Ovary (tissue), 7 donors: ENCODE measurements at regions not wholly inside any gene's neighbourhood (a gene's known extent, or its start where the extent isn't known, plus 50 kb on each side); places are given as distances from the start of the nearest gene placed in this dataset.

Experiments
- DNase-seq, 5 donors: peaks; one replicate each; pipeline ENCODE4 v3.0.0-alpha.2; 2019 to 2020
- H3K27ac ChIP-seq, 2 donors: fragments of 200-600 bp; one replicate each; pipeline versions ENCODE4 v1.5.1 to v1.8.0; 2019 to 2022
- H3K27me3 ChIP-seq: fragments of 200-600 bp; one replicate; pipeline ENCODE4 v1.8.0; 2022
- H3K36me3 ChIP-seq: fragments of 200-600 bp; sonication (generic); one replicate; pipeline ENCODE4 v1.5.1; 2019
- H3K4me1 ChIP-seq: one replicate; pipeline ENCODE4 v1.8.1; 2013; ENCODE audit warnings: mild to moderate bottlenecking, moderate library complexity; ENCODE audit not compliant: insufficient read depth
- H3K4me3 ChIP-seq: fragments of 200-600 bp; sonication (generic); one replicate; pipeline ENCODE4 v1.5.1; 2017
- H3K9me3 ChIP-seq, 2 donors: fragments of 200-600 bp in 1 of 2; sonication (generic) in 1 of 2; one replicate each; pipeline versions ENCODE4 v1.5.1 to v1.8.1; 2013 to 2019; ENCODE audit warnings: mild to moderate bottlenecking in 1 of 2, moderate library complexity in 1 of 2
- CTCF ChIP-seq, 3 donors: fragments of 450-650 bp in 2 of 3; fragments of 200-600 bp in 1 of 3; IDR thresholded peaks; one replicate each; pipeline versions ENCODE4 v1.5.1 to v1.8.0; 2016 to 2022; ENCODE audit warnings: antibody characterized with exemption in 3 of 3, mild to moderate bottlenecking in 1 of 3
- EP300 ChIP-seq: sonication (generic); formaldehyde crosslinking; IDR thresholded peaks from one replicate; pipeline ENCODE4 v1.6.1; 2017; ENCODE audit warnings: antibody characterized with exemption
- POLR2A ChIP-seq: fragments of 450-650 bp; IDR thresholded peaks from one replicate; pipeline ENCODE4 v1.6.1; 2017; ENCODE audit warnings: antibody characterized with exemption, mild to moderate bottlenecking, moderate library complexity
- WGBS, 3 donors: extraction: QIAGEN DNeasy Blood & Tissue Kit in 1 of 3; methylation state at CpG; one replicate each; pipeline versions ENCODE4 v1.1.5 to v1.1.7; 2013 to 2017; 5-methylcytosine and 5-hydroxymethylcytosine counted together
- intact Hi-C, 4 donors: fragments of 100-400 bp; cut with DNase I; formaldehyde crosslinking; loops; one replicate each; pipeline versions ENCODE4 v1.11.0 to v1.15.1; 2022 to 2023
- donor health status: DM: no; HTN: no; CAD: no; lungs with moderate emphysema.
- donor health status: DM: no; HTN: no; CAD: no.
- donor health status: Bipolar disorder and iron deficiency.
- donor health status: DM: no; HTN: no; CAD: no.
- donor health status: DM: yes; HTN: yes; CAD: no.

- 33 to 52% (median 34%) methylated on average over 1 of the region's 1 CpG for WGBS, 3 donors
- Histone ChIP-seq H3K9me3 (no peaks in the 10 kb centered on the region), H3K4me3 (no peak overlapping the region), H3K36me3 (no peaks in the 10 kb centered on the region), H3K4me1 (no peaks in the 10 kb centered on the region), H3K27me3 (no peaks in the 10 kb centered on the region), H3K27ac (no peak overlapping the region)
- no peak for DNase-seq
- no peak for TF ChIP-seq EP300
- no peak for TF ChIP-seq CTCF (IDR thresholded peaks at IDR 0.05)
- TF ChIP-seq POLR2A, result no peak
- intact Hi-C loops, result no loop called here
Measured at GRCh38 chr3:25000971-25001591, 427.0 kb upstream of the RARB start.

GRCh38 chr3:25002052-25002451 is 426.0 kb upstream of the RARB start:
- H3K36me3 ChIP-seq, result no peaks in the 10 kb centered on the region
- TF ChIP-seq POLR2A (no peak), EP300 (no peak), CTCF (IDR thresholded peaks at IDR 0.05) (no peak)
- no peak overlapping the region for H3K4me3 ChIP-seq
- no peak overlapping the region for H3K27ac ChIP-seq
- H3K27me3 ChIP-seq, result no peaks in the 10 kb centered on the region
- DNase-seq, result no peak
- 20 to 25% (median 25%) methylated on average over 2 of the region's 2 CpGs for WGBS, 3 donors
- intact Hi-C loops, result no loop called here
- H3K9me3 ChIP-seq, result no peaks in the 10 kb centered on the region
- H3K4me1 ChIP-seq, result no peaks in the 10 kb centered on the region

- DNase-seq, result no peak
- Histone ChIP-seq H3K27ac (no peak overlapping the region), H3K36me3 (no peaks in the 10 kb centered on the region), H3K4me3 (no peak overlapping the region), H3K9me3 (no peaks in the 10 kb centered on the region), H3K27me3 (no peaks in the 10 kb centered on the region), H3K4me1 (no peaks in the 10 kb centered on the region)
- intact Hi-C loops, result no loop called here
- 23 to 25% (median 23%) methylated on average over 2 of the region's 2 CpGs for WGBS, 3 donors
- TF ChIP-seq CTCF (IDR thresholded peaks at IDR 0.05) (no peak), EP300 (no peak), POLR2A (no peak)
Measured at GRCh38 chr3:25007974-25008658, 419.9 kb upstream of the RARB start.

GRCh38 chr3:25009665-25010064 is 418.4 kb upstream of the RARB start:
- intact Hi-C loops, result no loop called here
- 69 to 76% (median 74%) methylated on average over 2 of the region's 2 CpGs for WGBS, 3 donors
- Histone ChIP-seq H3K4me1 (no peaks in the 10 kb centered on the region), H3K36me3 (no peaks in the 10 kb centered on the region), H3K9me3 (no peaks in the 10 kb centered on the region), H3K4me3 (no peak overlapping the region), H3K27me3 (no peaks in the 10 kb centered on the region), H3K27ac (no peak overlapping the region)
- no peak for DNase-seq
- TF ChIP-seq EP300 (no peak), POLR2A (no peak), CTCF (IDR thresholded peaks at IDR 0.05) (no peak)
